OCI-LY3 (cell line): ENCODE measurements at regions not wholly inside any gene's neighbourhood (a gene's known extent, or its start where the extent isn't known, plus 50 kb on each side); places are given as distances from the start of the nearest gene placed in this dataset.
A peak's percentile ranks its signal among the peaks of the same experiment; 100 is the strongest.

ENCODE experiments used
- H2AFZ ChIP-seq: fragments of 200-600, 300-600 bp; shearing (Covaris generic); 2 replicates; pipeline ENCODE4 v1.6.0; 2014; ENCODE audit warnings: antibody characterized with exemption, low read depth, low read length
- H3K27ac ChIP-seq: fragments of 200-600, 300-600 bp; sonication (generic); 2 replicates; pipeline ENCODE4 v1.5.1; 2014; ENCODE audit warnings: mild to moderate bottlenecking, low read length, moderate library complexity, mixed read lengths
- H3K27me3 ChIP-seq: fragments of 200-600, 300-600 bp; sonication (generic); 2 replicates; pipeline ENCODE4 v1.6.1; 2014; ENCODE audit warnings: low read depth, low read length, mixed read lengths
- H3K36me3 ChIP-seq: fragments of 200-600, 300-600 bp; sonication (generic); replicated peaks from 2 replicates; pipeline ENCODE3; 2014; ENCODE audit warnings: low read depth, low read length, mixed read lengths
- H3K4me1 ChIP-seq: fragments of 300-600, 200-600 bp; sonication (generic); 2 replicates; pipeline ENCODE4 v1.6.1; 2014; ENCODE audit warnings: low read length, mixed read lengths
- H3K4me2 ChIP-seq: fragments of 200-600, 300-600 bp; sonication (generic); 2 replicates; pipeline ENCODE4 v1.6.1; 2014; ENCODE audit warnings: low read length, mixed read lengths
- H3K4me3 ChIP-seq: fragments of 300-600, 200-600 bp; sonication (generic); 2 replicates; pipeline ENCODE4 v1.5.1; 2014; ENCODE audit warnings: antibody characterized with exemption, mild to moderate bottlenecking, low read length, moderate library complexity
- H3K79me2 ChIP-seq: fragments of 300-600, 200-600 bp; shearing (Covaris generic); 2 replicates; pipeline ENCODE4 v1.6.1; 2014; ENCODE audit warnings: mild to moderate bottlenecking, low read length, mixed read lengths
- H3K9ac ChIP-seq: fragments of 300-600, 200-600 bp; shearing (Covaris generic); 2 replicates; pipeline ENCODE4 v1.6.0; 2014; ENCODE audit warnings: mild to moderate bottlenecking, low read length, moderate library complexity
- H3K9me3 ChIP-seq: fragments of 200-600, 300-600 bp; shearing (Covaris generic); 2 replicates; pipeline ENCODE4 v1.6.1; 2014; ENCODE audit warnings: low read length, mixed read lengths; ENCODE audit not compliant: insufficient read depth
- H4K20me1 ChIP-seq: fragments of 200-600, 300-600 bp; sonication (generic); 2 replicates; pipeline ENCODE4 v1.6.1; 2016; ENCODE audit warnings: low read length, mixed read lengths; ENCODE audit not compliant: insufficient read depth
- EZH2phosphoT487 ChIP-seq: fragments of 200-600 bp; shearing (Covaris generic); IDR thresholded peaks from 2 replicates; pipeline ENCODE4 v1.6.1; 2018; ENCODE audit warnings: antibody characterized with exemption, mixed run types, low read depth
- TF ChIP-seq, protein P1 (sequence below): fragments of 200-600, 300-600 bp; sonication (generic); IDR thresholded peaks from 2 replicates; pipeline ENCODE4 v1.5.1; 2014; ENCODE audit warnings: antibody characterized with exemption, low read length, low read depth

DNA sequence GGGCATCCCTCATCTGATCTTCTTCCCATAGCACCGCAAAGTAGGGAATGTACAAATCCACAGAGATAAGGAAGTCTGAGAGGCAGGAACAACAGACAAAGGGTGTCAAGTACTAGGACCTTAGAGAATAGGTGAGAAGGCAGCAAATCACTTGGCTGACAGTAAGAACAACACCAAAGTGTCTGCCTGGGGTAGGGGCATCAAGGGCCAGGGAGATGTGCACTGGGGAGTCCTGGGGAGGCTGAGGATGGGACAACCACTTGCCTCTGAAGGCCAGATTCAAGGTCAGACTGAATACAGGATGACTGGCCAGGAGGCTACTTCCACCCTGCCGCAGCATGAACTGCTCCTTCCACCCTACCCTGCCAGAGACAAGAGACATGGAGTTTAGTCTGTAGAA is 1040.8 kb downstream of the BCL11B start:
- peaks cover 10% of the 10 kb centered on the region for H3K9me3 ChIP-seq
- H3K36me3 ChIP-seq: peaks cover 23% of the 10 kb centered on the region
- H3K27ac ChIP-seq: no peak overlapping the region
- no peak overlapping the region for H3K9ac ChIP-seq
- H3K79me2 ChIP-seq: no peaks in the 10 kb centered on the region
- no peaks in the 10 kb centered on the region for H4K20me1 ChIP-seq
- TF ChIP-seq, protein P1, sequence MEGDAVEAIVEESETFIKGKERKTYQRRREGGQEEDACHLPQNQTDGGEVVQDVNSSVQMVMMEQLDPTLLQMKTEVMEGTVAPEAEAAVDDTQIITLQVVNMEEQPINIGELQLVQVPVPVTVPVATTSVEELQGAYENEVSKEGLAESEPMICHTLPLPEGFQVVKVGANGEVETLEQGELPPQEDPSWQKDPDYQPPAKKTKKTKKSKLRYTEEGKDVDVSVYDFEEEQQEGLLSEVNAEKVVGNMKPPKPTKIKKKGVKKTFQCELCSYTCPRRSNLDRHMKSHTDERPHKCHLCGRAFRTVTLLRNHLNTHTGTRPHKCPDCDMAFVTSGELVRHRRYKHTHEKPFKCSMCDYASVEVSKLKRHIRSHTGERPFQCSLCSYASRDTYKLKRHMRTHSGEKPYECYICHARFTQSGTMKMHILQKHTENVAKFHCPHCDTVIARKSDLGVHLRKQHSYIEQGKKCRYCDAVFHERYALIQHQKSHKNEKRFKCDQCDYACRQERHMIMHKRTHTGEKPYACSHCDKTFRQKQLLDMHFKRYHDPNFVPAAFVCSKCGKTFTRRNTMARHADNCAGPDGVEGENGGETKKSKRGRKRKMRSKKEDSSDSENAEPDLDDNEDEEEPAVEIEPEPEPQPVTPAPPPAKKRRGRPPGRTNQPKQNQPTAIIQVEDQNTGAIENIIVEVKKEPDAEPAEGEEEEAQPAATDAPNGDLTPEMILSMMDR: no peak
- TF ChIP-seq EZH2phosphoT487: no peak
- H3K4me2 ChIP-seq: no peak overlapping the region
- H3K4me3 ChIP-seq: no peak overlapping the region
- no peaks in the 10 kb centered on the region for H3K27me3 ChIP-seq
- H2AFZ ChIP-seq: no peak overlapping the region
- peaks cover 47% of the 10 kb centered on the region for H3K4me1 ChIP-seq

DNA sequence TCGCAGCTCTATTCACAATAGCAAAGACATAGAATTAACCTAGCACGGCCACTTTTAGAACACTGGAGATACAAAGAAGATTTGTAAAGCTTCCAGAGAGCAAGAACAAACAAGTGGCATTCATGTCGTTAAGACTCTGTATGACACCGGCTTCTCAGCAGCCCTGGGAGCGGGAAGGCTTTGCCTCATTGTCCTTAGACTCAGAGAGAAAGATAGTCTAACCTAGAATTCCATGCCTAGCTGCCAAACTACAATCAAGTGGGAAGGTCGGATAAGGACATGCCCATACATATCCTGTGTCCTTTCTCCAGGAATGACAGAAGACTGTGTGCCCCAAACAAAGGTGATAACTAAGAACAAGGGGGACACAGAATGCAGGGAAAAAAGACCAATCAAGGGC is 1038.3 kb downstream of the BCL11B start:
- Histone ChIP-seq H3K27me3 (no peaks in the 10 kb centered on the region), H3K36me3 (peaks cover 25% of the 10 kb centered on the region), H3K9ac (no peak overlapping the region), H4K20me1 (no peaks in the 10 kb centered on the region), H3K4me1 (peaks cover 24% of the 10 kb centered on the region), H3K4me3 (0 out of 2 replicates have a peak overlapping the region, but pooled peaks have one; percentile 1), H3K9me3 (peaks cover 16% of the 10 kb centered on the region), H2AFZ (no peak overlapping the region), H3K4me2 (0 out of 2 replicates have a peak overlapping the region, but pooled peaks have one; percentile 6), H3K79me2 (no peaks in the 10 kb centered on the region), H3K27ac (peak overlapping the region; percentile 44)
- TF ChIP-seq, protein P1: no peak
- no peak for TF ChIP-seq EZH2phosphoT487

DNA sequence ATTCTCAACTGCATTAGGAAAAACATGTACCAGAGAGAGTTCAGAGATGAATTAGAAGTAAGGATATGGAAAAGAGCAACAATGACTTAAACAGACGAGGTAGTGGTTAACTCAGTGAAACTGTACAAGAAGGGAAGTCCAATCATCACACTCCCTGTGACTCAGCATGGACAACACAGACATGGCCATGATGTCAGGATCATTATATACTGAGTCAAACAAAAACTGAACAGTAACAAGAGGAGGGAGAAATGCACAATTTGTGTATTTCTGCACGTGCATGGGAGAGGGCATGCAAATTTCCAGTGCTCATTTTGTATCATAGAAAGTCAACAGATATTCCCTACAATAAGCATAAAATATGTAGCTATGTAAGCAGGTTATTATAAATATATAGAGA is 1037.8 kb downstream of the BCL11B start:
- peak overlapping the region; percentile 44 for H3K27ac ChIP-seq
- H3K4me3 ChIP-seq: 0 out of 2 replicates have a peak overlapping the region, but pooled peaks have one; percentile 1
- H3K36me3 ChIP-seq: peaks cover 25% of the 10 kb centered on the region
- no peaks in the 10 kb centered on the region for H3K27me3 ChIP-seq
- 0 out of 2 replicates have a peak overlapping the region, but pooled peaks have one; percentile 6 for H3K4me2 ChIP-seq
- TF ChIP-seq, protein P1: no peak
- no peak for TF ChIP-seq EZH2phosphoT487
- no peaks in the 10 kb centered on the region for H3K79me2 ChIP-seq
- peaks cover 16% of the 10 kb centered on the region for H3K9me3 ChIP-seq
- H4K20me1 ChIP-seq: no peaks in the 10 kb centered on the region
- no peak overlapping the region for H3K9ac ChIP-seq
- peaks cover 21% of the 10 kb centered on the region for H3K4me1 ChIP-seq
- 0 out of 2 replicates have a peak overlapping the region, but pooled peaks have one; percentile 9 for H2AFZ ChIP-seq

DNA sequence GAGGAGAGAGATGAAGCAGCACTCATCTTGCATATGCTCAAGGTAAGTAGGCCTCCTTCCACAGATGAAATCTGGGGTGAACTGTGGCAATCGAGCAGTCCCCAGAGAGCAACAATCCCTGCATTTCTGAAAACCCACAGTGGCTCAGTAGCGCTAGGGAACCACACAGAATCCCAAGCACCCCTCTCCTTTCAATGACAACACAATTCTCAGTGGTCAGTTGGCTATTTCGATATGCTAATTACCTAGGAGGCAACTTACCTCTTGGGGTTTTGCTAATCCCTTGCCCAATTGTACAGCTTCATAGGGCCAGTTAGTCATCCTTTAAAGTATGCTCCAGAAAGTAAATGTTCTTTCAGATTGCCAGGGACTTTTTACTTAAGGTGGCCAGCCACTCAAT is 1035.7 kb downstream of the BCL11B start:
- H3K4me3 ChIP-seq: no peak overlapping the region
- no peak overlapping the region for H2AFZ ChIP-seq
- no peak overlapping the region for H3K9ac ChIP-seq
- H3K36me3 ChIP-seq: peaks cover 25% of the 10 kb centered on the region
- no peaks in the 10 kb centered on the region for H3K27me3 ChIP-seq
- peaks cover 18% of the 10 kb centered on the region for H3K4me1 ChIP-seq
- H3K4me2 ChIP-seq: no peak overlapping the region
- no peaks in the 10 kb centered on the region for H3K79me2 ChIP-seq
- no peaks in the 10 kb centered on the region for H4K20me1 ChIP-seq
- H3K27ac ChIP-seq: no peak overlapping the region
- TF ChIP-seq, protein P1: no peak
- no peak for TF ChIP-seq EZH2phosphoT487
- peaks cover 16% of the 10 kb centered on the region for H3K9me3 ChIP-seq
